Trophoblast cell (in vitro differentiated cells and primary cell): ENCODE measurements at regions not wholly inside any gene's neighbourhood (a gene's known extent, or its start where the extent isn't known, plus 50 kb on each side); places are given as distances from the start of the nearest gene placed in this dataset.
"Not testable (repeated sequence)": the region's sequence is repeated elsewhere in the genome, so short reads cannot be mapped to it uniquely, and the experiment has no call there.

Experiments used
- DNase-seq, 2 donors: peaks; one replicate each; pipeline ENCODE4 v3.0.0-alpha.2; 2016
- H2AFZ ChIP-seq: 2 replicates; pipeline ENCODE4 v1.6.1; 2013; ENCODE audit warnings: low read length, moderate library complexity, mild to moderate bottlenecking; ENCODE audit not compliant: insufficient read depth, poor library complexity
- H2AK5ac ChIP-seq: 2 replicates; pipeline ENCODE4 v1.6.1; 2013; ENCODE audit warnings: mild to moderate bottlenecking, low read length
- H2BK120ac ChIP-seq: 2 replicates; pipeline ENCODE4 v1.6.1; 2013; ENCODE audit warnings: low read length, mild to moderate bottlenecking, moderate library complexity; ENCODE audit not compliant: insufficient read depth, poor library complexity
- H2BK12ac ChIP-seq: 2 replicates; pipeline ENCODE4 v1.6.1; 2013; ENCODE audit warnings: mild to moderate bottlenecking, low read length, moderate library complexity
- H2BK5ac ChIP-seq: 2 replicates; pipeline ENCODE4 v1.6.1; 2013; ENCODE audit warnings: low read length, low read depth, moderate library complexity, mild to moderate bottlenecking; ENCODE audit not compliant: poor library complexity
- H3K14ac ChIP-seq: 2 replicates; pipeline ENCODE4 v1.6.1; 2013; ENCODE audit warnings: mild to moderate bottlenecking, low read length
- H3K18ac ChIP-seq: 2 replicates; pipeline ENCODE4 v1.6.1; 2013; ENCODE audit warnings: mild to moderate bottlenecking, low read length
- H3K23ac ChIP-seq: 2 replicates; pipeline ENCODE4 v1.6.1; 2013; ENCODE audit warnings: low read length
- H3K27ac ChIP-seq: 2 replicates; pipeline ENCODE4 v1.5.1; 2013; ENCODE audit warnings: low read depth, mild to moderate bottlenecking, inconsistent platforms, low read length, moderate library complexity
- H3K27me3 ChIP-seq: 2 replicates; pipeline ENCODE4 v1.6.1; 2013; ENCODE audit warnings: inconsistent platforms, mild to moderate bottlenecking, low read length, moderate library complexity; ENCODE audit not compliant: insufficient read depth
- H3K36me3 ChIP-seq, 2 experiments: 1 replicate in 1 of 2; 2 replicates in 1 of 2; pipeline ENCODE4 v1.6.1; 2013; ENCODE audit warnings: low read length in 2 of 2, mild to moderate bottlenecking in 2 of 2, moderate library complexity in 1 of 2; ENCODE audit not compliant: insufficient read depth in 2 of 2, control insufficient read depth in 1 of 2
- H3K4ac ChIP-seq: 2 replicates; pipeline ENCODE4 v1.6.1; 2013; ENCODE audit warnings: low read depth, mild to moderate bottlenecking, low read length, moderate library complexity
- H3K4me1 ChIP-seq, 2 experiments: 1 replicate in 1 of 2; 2 replicates in 1 of 2; pipeline ENCODE4 v1.6.1; 2013; ENCODE audit warnings: low read length in 2 of 2, mild to moderate bottlenecking in 2 of 2, moderate library complexity in 1 of 2; ENCODE audit not compliant: insufficient read depth in 2 of 2, control insufficient read depth in 1 of 2
- H3K4me2 ChIP-seq: 2 replicates; pipeline ENCODE4 v1.6.1; 2013; ENCODE audit warnings: inconsistent platforms, mild to moderate bottlenecking, low read length, moderate library complexity
- H3K4me3 ChIP-seq: 2 replicates; pipeline ENCODE4 v1.5.1; 2013; ENCODE audit warnings: mild to moderate bottlenecking, low read depth, low read length, inconsistent platforms
- H3K79me1 ChIP-seq: one replicate; pipeline ENCODE4 v1.6.1; 2013; ENCODE audit warnings: low read length
- H3K79me2 ChIP-seq: 2 replicates; pipeline ENCODE4 v1.6.1; 2013; ENCODE audit warnings: low read length, mild to moderate bottlenecking; ENCODE audit not compliant: control insufficient read depth, insufficient read depth, poor library complexity
- H3K9ac ChIP-seq: 2 replicates; pipeline ENCODE4 v1.6.1; 2013; ENCODE audit warnings: mild to moderate bottlenecking, low read length
- H3K9me3 ChIP-seq: 2 replicates; pipeline ENCODE4 v1.6.1; 2013; ENCODE audit warnings: low read depth, mild to moderate bottlenecking, control low read depth, inconsistent platforms, low read length; ENCODE audit not compliant: insufficient read depth
- H4K12ac ChIP-seq: 2 replicates; pipeline ENCODE4 v1.6.1; 2013; ENCODE audit warnings: low read depth, mild to moderate bottlenecking, low read length, moderate library complexity
- H4K8ac ChIP-seq: 2 replicates; pipeline ENCODE4 v1.6.1; 2013; ENCODE audit warnings: low read depth, mild to moderate bottlenecking, low read length, moderate library complexity
- H4K91ac ChIP-seq: one replicate; pipeline ENCODE4 v1.6.1; 2013; ENCODE audit warnings: low read depth, mild to moderate bottlenecking, low read length, moderate library complexity
- WGBS: extraction: QIAGEN DNeasy Blood & Tissue Kit; methylation state at CpG from one replicate; pipeline ENCODE4 v1.1.7; 2013; ENCODE audit warnings: missing lambda C conversion rate; ENCODE audit not compliant: insufficient read length, insufficient coverage; ENCODE audit errors: extremely low coverage; 5-methylcytosine and 5-hydroxymethylcytosine counted together

DNA sequence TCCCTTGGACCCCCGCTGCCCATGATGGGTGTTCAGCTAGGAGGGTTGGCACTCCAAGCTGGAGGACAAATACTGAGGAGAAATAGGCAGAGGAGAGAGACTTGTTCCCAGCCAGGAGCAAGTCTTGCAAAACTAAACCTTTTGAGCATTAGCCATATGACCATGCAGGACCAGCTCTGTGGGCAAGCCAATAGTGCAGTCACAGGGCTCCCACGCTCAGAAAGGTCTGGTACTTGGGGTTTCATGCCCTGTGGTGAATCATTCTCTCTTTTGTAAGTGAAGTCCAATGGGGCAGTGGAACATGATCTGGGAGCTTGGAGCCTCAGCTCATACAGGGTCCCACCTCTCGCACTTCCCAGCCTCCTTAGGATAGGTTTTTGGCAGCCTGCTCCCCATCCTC lies 300.9 kb downstream of the BCOR start:
- no peak overlapping the region for H4K8ac ChIP-seq
- no peak overlapping the region for H3K4ac ChIP-seq
- no peak overlapping the region for H2BK120ac ChIP-seq
- no peak overlapping the region for H2BK12ac ChIP-seq
- no peaks in the 10 kb centered on the region for H3K4me1 ChIP-seq
- no peak overlapping the region for H2BK5ac ChIP-seq
- no peak overlapping the region for H4K12ac ChIP-seq
- H3K79me2 ChIP-seq, result no peaks in the 10 kb centered on the region
- H2AFZ ChIP-seq, result no peak overlapping the region
- no peak overlapping the region for H2AK5ac ChIP-seq
- no peaks in the 10 kb centered on the region for H3K9me3 ChIP-seq
- no peak overlapping the region for H3K4me3 ChIP-seq
- DNase-seq, result no peak
- no peak overlapping the region for H3K4me2 ChIP-seq
- no CpG with 5 or more reads among the region's 3 CpGs for WGBS
- H4K91ac ChIP-seq, result no peak overlapping the region
- no peaks in the 10 kb centered on the region for H3K79me1 ChIP-seq
- no peaks in the 10 kb centered on the region for H3K27me3 ChIP-seq
- no peak overlapping the region for H3K14ac ChIP-seq
- no peak overlapping the region for H3K23ac ChIP-seq
- no peak overlapping the region for H3K18ac ChIP-seq
- H3K9ac ChIP-seq, result no peak overlapping the region
- no peak overlapping the region for H3K27ac ChIP-seq
- no peaks in the 10 kb centered on the region for H3K36me3 ChIP-seq

DNA sequence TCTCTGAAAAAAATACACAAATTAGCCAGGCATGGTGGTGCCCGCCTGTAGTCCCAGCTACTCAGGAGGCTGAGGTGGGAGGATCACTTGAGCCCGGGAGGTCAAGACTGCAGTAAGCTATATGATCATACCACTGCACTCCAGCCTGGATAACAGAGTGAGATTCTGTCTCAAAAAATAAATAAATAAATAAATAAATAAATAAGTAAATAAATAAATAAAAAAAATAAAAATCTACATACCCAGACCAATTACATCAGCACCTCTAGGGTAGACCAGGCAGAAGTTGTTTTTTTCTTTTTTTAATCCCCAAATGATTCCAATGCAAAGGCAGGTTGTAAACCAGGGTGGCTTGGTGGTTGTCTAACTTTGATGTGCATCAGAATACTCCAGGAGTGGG lies 299.3 kb downstream of the BCOR start:
- H2AFZ ChIP-seq, H4K8ac ChIP-seq, H4K91ac ChIP-seq, H3K14ac ChIP-seq, H2BK5ac ChIP-seq, H3K4me3 ChIP-seq, H3K79me1 ChIP-seq, H3K79me2 ChIP-seq, H3K23ac ChIP-seq, H2AK5ac ChIP-seq, H4K12ac ChIP-seq, DNase-seq, H3K18ac ChIP-seq, H3K9ac ChIP-seq, H3K4me1 ChIP-seq, H3K4ac ChIP-seq, H3K27me3 ChIP-seq, H3K27ac ChIP-seq, H3K36me3 ChIP-seq, H2BK120ac ChIP-seq, H3K4me2 ChIP-seq, H3K9me3 ChIP-seq, H2BK12ac ChIP-seq: not testable (repeated sequence)
- WGBS, result no CpG with 5 or more reads among the region's 2 CpGs

DNA sequence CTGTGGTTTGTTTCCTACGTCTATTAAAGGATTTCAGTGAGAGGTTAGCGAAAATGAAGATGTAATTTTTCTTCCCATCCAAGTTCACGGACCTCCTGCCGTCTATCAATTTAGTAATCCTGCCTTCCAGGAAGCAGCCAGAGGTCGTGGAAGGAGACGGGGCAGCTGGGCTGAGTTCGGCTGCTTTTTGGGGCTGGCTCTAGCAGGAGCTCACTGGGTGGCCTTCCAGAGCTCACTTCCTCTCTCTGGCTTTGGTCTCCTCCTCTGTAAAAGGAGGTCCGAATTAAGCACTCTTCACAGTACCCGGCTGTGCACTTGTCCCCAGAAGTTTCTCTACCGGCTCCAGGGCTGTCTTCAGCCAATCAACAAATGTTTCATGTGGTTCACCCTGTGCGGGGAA lies 295.4 kb downstream of the BCOR start:
- no peak overlapping the region for H3K27ac ChIP-seq
- no peak overlapping the region for H3K23ac ChIP-seq
- no peak overlapping the region for H3K4me2 ChIP-seq
- no peak overlapping the region for H3K9ac ChIP-seq
- no peaks in the 10 kb centered on the region for H3K4me1 ChIP-seq
- H3K27me3 ChIP-seq, result no peaks in the 10 kb centered on the region
- H4K12ac ChIP-seq, result no peak overlapping the region
- H4K8ac ChIP-seq, result no peak overlapping the region
- H3K36me3 ChIP-seq, result no peaks in the 10 kb centered on the region
- no peak for DNase-seq
- H3K79me1 ChIP-seq, result no peaks in the 10 kb centered on the region
- no peak overlapping the region for H2BK12ac ChIP-seq
- no peak overlapping the region for H4K91ac ChIP-seq
- H3K14ac ChIP-seq, result no peak overlapping the region
- H3K18ac ChIP-seq, result no peak overlapping the region
- H2AFZ ChIP-seq, result no peak overlapping the region
- no peak overlapping the region for H2BK120ac ChIP-seq
- WGBS, result no CpG with 5 or more reads among the region's 11 CpGs
- H3K4me3 ChIP-seq, result no peak overlapping the region
- H3K9me3 ChIP-seq, result peaks cover 2% of the 10 kb centered on the region
- no peak overlapping the region for H2AK5ac ChIP-seq
- H3K4ac ChIP-seq, result no peak overlapping the region
- no peaks in the 10 kb centered on the region for H3K79me2 ChIP-seq
- H2BK5ac ChIP-seq, result no peak overlapping the region

DNA sequence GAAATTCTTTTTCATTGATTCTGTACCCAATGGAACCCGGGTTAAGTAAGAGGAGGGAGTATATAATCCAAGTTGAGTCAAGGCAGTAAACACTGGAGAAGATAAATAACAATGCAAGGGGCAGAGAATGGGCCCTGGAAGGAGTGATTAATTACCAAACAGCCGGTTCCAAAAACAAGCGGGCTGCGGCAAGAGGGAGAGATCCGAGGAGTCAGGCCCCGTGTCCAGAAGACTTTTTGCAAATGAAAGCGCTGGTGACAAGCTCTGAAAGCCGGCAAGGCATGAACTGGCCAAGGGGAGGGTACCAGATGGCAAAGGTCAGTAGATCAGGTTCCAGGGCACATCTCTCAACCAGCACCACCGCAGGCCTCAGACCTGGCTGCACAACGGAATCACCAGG lies 294.9 kb downstream of the BCOR start:
- Histone ChIP-seq H2BK120ac (no peak overlapping the region), H4K12ac (no peak overlapping the region), H4K8ac (no peak overlapping the region), H3K27ac (no peak overlapping the region), H3K79me1 (peaks cover 2% of the 10 kb centered on the region), H3K9ac (no peak overlapping the region), H2BK5ac (no peak overlapping the region), H3K23ac (no peak overlapping the region), H3K79me2 (no peaks in the 10 kb centered on the region), H2AFZ (no peak overlapping the region), H3K9me3 (peaks cover 2% of the 10 kb centered on the region), H3K4me2 (no peak overlapping the region), H3K27me3 (no peaks in the 10 kb centered on the region), H3K14ac (no peak overlapping the region), H3K4me1 (peaks cover 0 to 2% of the 10 kb centered on the region in 2 experiments), H3K4me3 (no peak overlapping the region), H2AK5ac (no peak overlapping the region), H3K18ac (peak overlapping the region; percentile 30), H3K4ac (no peak overlapping the region), H4K91ac (no peak overlapping the region), H3K36me3 (no peaks in the 10 kb centered on the region), H2BK12ac (no peak overlapping the region)
- WGBS, result no CpG with 5 or more reads among the region's 10 CpGs
- DNase-seq, result no peak
